ENCODE measurements at regions not wholly inside any gene's neighbourhood (a gene's known extent, or its start where the extent isn't known, plus 50 kb on each side); places are given as distances from the start of the nearest gene placed in this dataset.

- TF ChIP-seq ZFP91 (CRISPR knock-in tag; IDR thresholded peaks at IDR 0.05; ENCODE audit: borderline replicate concordance) (no peak), RAD21 (CRISPR knock-in tag; IDR thresholded peaks at IDR 0.05) (no peak), ZNF274 (CRISPR knock-in tag; IDR thresholded peaks at IDR 0.05) (no peak), SAFB2 (CRISPR knock-in tag; IDR thresholded peaks at IDR 0.05; ENCODE audit: borderline replicate concordance, low read depth) (no peak), SUZ12 (IDR thresholded peaks at IDR 0.05; ENCODE audit: low read depth, low read length) (no peak)
Observed at GRCh38 chr2:176760439-176760838, 452.2 kb upstream of the HNRNPA3 start.

Data from HepG2 (cell line).